GM19438 (cell line): ENCODE measurements at regions not wholly inside any gene's neighbourhood (a gene's known extent, or its start where the extent isn't known, plus 50 kb on each side); places are given as distances from the start of the nearest gene placed in this dataset.

Source experiments
- ATAC-seq: cut with Tn5 transposase; IDR thresholded peaks from one replicate; pipeline ENCODE4 v1.9.1; 2021; ENCODE audit warnings: low read depth; ENCODE audit not compliant: unreplicated experiment

DNA sequence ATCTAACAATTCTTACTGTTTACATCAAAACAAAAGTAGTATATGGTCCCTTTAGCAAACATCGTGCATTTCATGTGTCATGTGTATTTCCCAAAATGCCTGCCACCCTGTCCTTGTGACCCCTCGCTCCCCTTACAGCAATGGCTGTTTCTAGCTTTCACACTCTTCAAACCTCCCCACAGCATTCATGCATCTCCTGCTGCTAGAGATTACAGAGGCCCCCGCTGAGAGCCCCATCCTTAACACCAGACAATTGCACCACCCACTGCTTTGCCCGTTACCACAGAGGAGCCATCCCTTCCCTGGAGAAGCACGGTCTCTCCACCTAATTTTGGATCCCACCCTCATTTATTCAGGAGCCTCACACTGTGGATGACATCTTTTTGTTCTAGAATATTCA lies 149.7 kb upstream of the IRX4 start:
- ATAC-seq, result no peak

- ATAC-seq, result no peak
Measured at GRCh38 chr5:2031581-2031980, 148.9 kb upstream of the IRX4 start.

DNA sequence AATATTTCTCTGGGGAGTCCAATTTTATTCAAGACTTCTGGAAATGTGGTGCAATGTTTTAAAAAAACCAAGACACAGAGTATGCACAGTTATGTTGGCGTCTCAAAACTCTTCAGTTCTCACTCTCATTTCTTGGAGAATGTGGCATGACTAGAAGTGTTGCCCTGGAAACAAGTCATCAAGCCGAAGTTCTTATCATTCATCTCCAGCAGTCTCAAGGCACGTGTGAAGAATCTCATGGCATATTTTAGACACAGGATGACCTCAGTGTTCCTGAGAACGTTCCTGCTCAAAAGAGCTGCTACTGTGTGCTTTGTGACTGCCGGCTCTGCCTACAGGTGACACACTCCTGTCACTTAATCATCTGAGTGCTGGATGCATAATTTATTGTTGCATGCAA lies 147.4 kb upstream of the IRX4 start:
- ATAC-seq, result no peak

- no peak for ATAC-seq
Measured at GRCh38 chr5:2029206-2029605, 146.5 kb upstream of the IRX4 start.

DNA sequence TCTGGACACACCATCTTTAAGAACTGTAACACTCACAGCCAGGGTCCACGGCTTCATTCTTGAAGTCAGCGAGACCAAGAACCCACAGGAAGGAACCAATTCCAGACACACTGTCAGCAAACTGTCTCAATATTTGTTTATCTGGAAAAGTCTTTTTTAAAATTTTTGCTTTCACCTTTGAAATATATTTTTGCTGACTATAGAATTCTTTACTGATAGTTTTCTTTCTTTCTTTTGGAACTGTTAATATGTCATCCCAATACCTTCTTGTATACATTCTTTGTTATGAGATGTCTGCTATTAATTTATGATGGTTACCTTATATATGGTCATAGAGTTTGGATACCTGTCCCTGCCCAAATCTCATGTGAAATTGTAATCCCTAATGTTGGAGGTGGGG lies 145.1 kb upstream of the IRX4 start:
- ATAC-seq, result no peak

- no peak for ATAC-seq
Measured at GRCh38 chr5:2024986-2025721, 142.4 kb upstream of the IRX4 start.

- ATAC-seq, result no peak
Measured at GRCh38 chr5:2023196-2023595, 140.5 kb upstream of the IRX4 start.

DNA sequence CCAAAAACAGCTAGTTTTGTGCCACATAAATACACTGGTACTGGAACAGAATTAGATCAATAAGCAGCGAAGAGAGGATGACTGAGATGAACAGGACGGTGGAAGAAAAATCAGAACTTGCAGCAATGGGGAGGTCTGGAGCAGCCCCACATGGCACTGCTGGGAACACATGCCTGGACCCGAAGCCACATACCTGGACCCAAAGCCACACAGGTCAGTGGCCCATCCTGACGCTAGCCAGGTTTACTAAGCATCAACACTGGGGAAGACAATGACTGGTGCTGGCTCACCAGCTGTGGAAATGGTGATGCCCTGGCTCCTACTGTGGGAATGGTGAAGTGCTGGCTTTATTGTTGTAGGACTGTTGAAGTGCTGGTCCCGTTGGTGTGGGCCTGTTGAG lies 139.7 kb upstream of the IRX4 start:
- no peak for ATAC-seq

GRCh38 chr5:2021484-2022176 lies 138.9 kb upstream of the IRX4 start:
- ATAC-seq, result no peak

DNA sequence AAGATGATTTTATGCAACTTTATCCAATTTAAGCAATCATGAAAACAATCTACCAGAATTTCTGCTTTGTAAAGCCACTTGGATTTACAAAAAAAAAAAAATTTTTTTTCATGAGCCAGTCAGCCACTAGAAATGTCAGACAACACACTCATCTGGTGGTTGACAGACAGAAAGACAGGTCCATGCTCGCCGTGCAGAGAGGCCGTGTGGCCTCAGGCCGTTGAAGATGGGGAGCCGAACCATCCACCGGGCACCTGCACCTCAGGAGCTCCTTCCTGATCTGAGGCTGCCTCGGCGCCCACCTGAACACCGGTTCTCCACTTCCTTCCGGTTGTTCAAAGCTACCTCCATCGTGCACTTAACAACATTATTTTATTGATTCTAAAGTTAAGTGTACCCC lies 138.0 kb upstream of the IRX4 start:
- no peak for ATAC-seq

DNA sequence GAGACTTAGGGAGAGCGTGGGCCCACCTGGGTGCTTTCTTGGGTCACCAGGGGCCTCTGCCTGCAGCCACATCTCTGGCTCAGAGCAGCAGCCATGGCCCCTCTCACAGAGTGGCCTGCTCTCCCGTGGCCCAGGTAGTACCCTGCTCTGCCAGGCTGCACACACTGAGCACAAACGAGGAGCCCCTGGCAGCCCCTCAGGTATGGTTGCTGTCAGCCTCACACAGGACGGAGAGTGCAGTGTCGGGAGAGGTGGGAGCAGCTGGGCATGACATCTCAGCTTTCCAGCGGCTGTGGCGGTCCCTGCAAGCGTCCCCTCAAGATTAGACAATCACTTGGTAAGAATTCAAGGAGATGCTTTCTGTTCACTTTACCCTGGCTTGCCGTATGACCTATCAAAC lies 137.0 kb upstream of the IRX4 start:
- no peak for ATAC-seq

- ATAC-seq, result no peak
Measured at GRCh38 chr5:2018390-2018724, 135.6 kb upstream of the IRX4 start.

GRCh38 chr5:2017540-2018389 lies 135.0 kb upstream of the IRX4 start:
- no peak for ATAC-seq

DNA sequence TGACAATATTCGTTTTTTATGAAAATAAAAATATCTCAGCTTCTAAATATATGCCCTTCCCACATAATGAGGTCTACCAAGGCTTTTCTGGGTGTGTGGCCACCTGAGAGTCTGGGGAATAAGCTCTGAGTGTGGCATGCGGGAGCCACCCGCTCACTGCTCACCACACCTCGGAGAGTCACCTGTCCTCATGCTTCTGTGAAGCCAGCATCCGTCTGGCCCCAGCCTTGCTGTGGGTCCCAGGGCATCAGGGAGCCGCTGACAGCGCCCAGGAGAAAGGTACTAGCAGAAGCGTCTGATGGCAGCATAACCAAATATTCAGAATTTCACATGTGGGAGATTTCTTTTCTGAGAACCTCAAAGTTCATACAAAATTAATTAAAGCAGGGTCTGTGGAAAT lies 133.2 kb upstream of the IRX4 start:
- no peak for ATAC-seq

GRCh38 chr5:2015124-2015848 lies 132.6 kb upstream of the IRX4 start:
- ATAC-seq, result no peak

- no peak for ATAC-seq
Measured at GRCh38 chr5:2014058-2014610, 131.4 kb upstream of the IRX4 start.

DNA sequence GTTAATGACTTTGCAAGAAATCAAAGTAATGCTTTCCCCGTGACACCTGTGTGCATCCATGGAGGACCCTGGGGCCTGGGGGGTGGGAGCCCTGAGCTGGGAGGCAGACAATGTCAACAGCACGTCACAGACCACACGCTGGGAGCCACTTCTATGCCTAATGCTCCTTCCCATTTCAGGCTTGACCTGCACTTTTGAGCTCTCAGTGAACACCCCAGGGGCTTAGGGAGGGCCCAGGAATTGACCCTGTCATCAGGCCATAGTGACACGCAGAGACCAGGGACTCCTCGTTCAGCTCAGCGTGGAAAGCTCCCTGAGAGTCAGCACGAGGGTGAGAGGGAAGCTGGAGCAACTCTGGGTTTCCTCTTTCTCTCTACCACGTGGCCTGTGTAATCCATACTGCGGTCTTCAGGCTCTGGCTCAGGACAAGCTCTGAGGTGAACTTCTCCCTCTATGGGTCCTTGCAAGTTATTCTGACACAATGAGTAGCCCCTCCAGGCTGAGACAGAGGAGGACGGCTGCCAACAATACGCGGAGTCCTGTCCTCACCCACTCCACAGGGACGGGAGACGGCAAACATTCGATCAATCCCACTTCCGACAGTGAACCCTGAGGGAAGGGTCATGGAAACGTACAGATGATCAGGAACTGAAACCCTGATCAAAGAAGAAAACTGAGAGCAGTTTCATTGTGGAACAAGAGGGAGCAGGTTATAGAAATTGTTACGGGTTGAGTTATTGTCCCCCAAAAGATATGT lies 130.8 kb upstream of the IRX4 start:
- ATAC-seq, result no peak

GRCh38 chr5:2012885-2013284 lies 130.2 kb upstream of the IRX4 start:
- ATAC-seq, result no peak

- no peak for ATAC-seq
Measured at GRCh38 chr5:2011481-2012411, 129.0 kb upstream of the IRX4 start.
